Gastrocnemius medialis (tissue), 4 donors: ENCODE measurements at regions not wholly inside any gene's neighbourhood (a gene's known extent, or its start where the extent isn't known, plus 50 kb on each side); places are given as distances from the start of the nearest gene placed in this dataset.

ENCODE experiments used
- CTCF ChIP-seq, 5 experiments: fragments of 450-650 bp in 3 of 5; fragments of 200-600 bp in 2 of 5; sonication (generic) in 2 of 5; IDR thresholded peaks in 4 of 5; conservative IDR thresholded peaks in 1 of 5; 1 replicate in 4 of 5; 2 replicates in 1 of 5; pipeline ENCODE4 v1.5.1; 2016 to 2019; ENCODE audit warnings: antibody characterized with exemption in 5 of 5, mild to moderate bottlenecking in 3 of 5, moderate library complexity in 3 of 5
- POLR2A ChIP-seq, 2 donors: fragments of 450-650 bp; IDR thresholded peaks; one replicate each; pipeline ENCODE4 v1.6.1; 2017; ENCODE audit warnings: antibody characterized with exemption in 2 of 2, mild to moderate bottlenecking in 2 of 2, moderate library complexity in 2 of 2

- TF ChIP-seq POLR2A (IDR thresholded peaks at IDR 0.05) (no peak), CTCF (IDR thresholded peaks at IDR 0.05 in 4 of 5, conservative IDR thresholded peaks at IDR 0.05 in 1 of 5) (no peak)
Measured at GRCh38 chr1:19581381-19581780, 62.7 kb upstream of the NBL1 start.
